ENCODE measurements at regions not wholly inside any gene's neighbourhood (a gene's known extent, or its start where the extent isn't known, plus 50 kb on each side); places are given as distances from the start of the nearest gene placed in this dataset.

GRCh38 chr13:104580931-104581330, 1514.7 kb upstream of the SLC10A2 start:
- CTCF ChIA-PET, result no interaction called here
- Mint-ChIP-seq H3K9me3 (ENCODE audit: insufficient read depth) (no peaks in the 10 kb centered on the region), H3K4me1 (ENCODE audit: low read depth) (no peaks in the 10 kb centered on the region), H3K27ac (no peak overlapping the region), H3K27me3 (ENCODE audit: low read depth) (no peaks in the 10 kb centered on the region), H3K4me3 (no peak overlapping the region), H3K36me3 (ENCODE audit: low read depth) (no peaks in the 10 kb centered on the region)
- no peak for ATAC-seq
- POLR2A ChIA-PET, result no interaction called here
- no peak for DNase-seq

- no peaks in the 10 kb centered on the region for H3K36me3 Mint-ChIP-seq (ENCODE audit: low read depth)
- no peak overlapping the region for H3K27ac Mint-ChIP-seq
- no peak for DNase-seq
- H3K9me3 Mint-ChIP-seq (ENCODE audit: insufficient read depth), result no peaks in the 10 kb centered on the region
- H3K4me1 Mint-ChIP-seq (ENCODE audit: low read depth), result no peaks in the 10 kb centered on the region
- ChIA-PET POLR2A (no interaction called here), CTCF (no interaction called here)
- no peaks in the 10 kb centered on the region for H3K27me3 Mint-ChIP-seq (ENCODE audit: low read depth)
- ATAC-seq, result no peak
- no peak overlapping the region for H3K4me3 Mint-ChIP-seq
Measured at GRCh38 chr13:104577071-104577815, 1511.0 kb upstream of the SLC10A2 start.

GRCh38 chr13:104571893-104572229, 1505.6 kb upstream of the SLC10A2 start:
- DNase-seq (no peak), ATAC-seq (no peak)
- Mint-ChIP-seq H3K4me1 (ENCODE audit: low read depth) (no peaks in the 10 kb centered on the region), H3K4me3 (no peak overlapping the region), H3K27me3 (ENCODE audit: low read depth) (no peaks in the 10 kb centered on the region), H3K27ac (no peak overlapping the region), H3K36me3 (ENCODE audit: low read depth) (no peaks in the 10 kb centered on the region), H3K9me3 (ENCODE audit: insufficient read depth) (no peaks in the 10 kb centered on the region)
- ChIA-PET POLR2A (no interaction called here), CTCF (no interaction called here)

GRCh38 chr13:104571161-104571892, 1505.1 kb upstream of the SLC10A2 start:
- ChIA-PET CTCF (no interaction called here), POLR2A (no interaction called here)
- Mint-ChIP-seq H3K4me3 (no peak overlapping the region), H3K4me1 (ENCODE audit: low read depth) (no peaks in the 10 kb centered on the region), H3K36me3 (ENCODE audit: low read depth) (no peaks in the 10 kb centered on the region), H3K27me3 (ENCODE audit: low read depth) (no peaks in the 10 kb centered on the region), H3K27ac (no peak overlapping the region), H3K9me3 (ENCODE audit: insufficient read depth) (no peaks in the 10 kb centered on the region)
- ATAC-seq, result no peak
- no peak for DNase-seq

- Mint-ChIP-seq H3K4me3 (no peak overlapping the region), H3K9me3 (ENCODE audit: insufficient read depth) (no peaks in the 10 kb centered on the region), H3K36me3 (ENCODE audit: low read depth) (no peaks in the 10 kb centered on the region), H3K27ac (no peak overlapping the region), H3K27me3 (ENCODE audit: low read depth) (no peaks in the 10 kb centered on the region), H3K4me1 (ENCODE audit: low read depth) (no peaks in the 10 kb centered on the region)
- POLR2A ChIA-PET, result no interaction called here
- no peak for ATAC-seq
- CTCF ChIA-PET, result no interaction called here
- DNase-seq, result no peak
Measured at GRCh38 chr13:104567114-104567513, 1500.9 kb upstream of the SLC10A2 start.

- Mint-ChIP-seq H3K9me3 (ENCODE audit: insufficient read depth) (no peaks in the 10 kb centered on the region), H3K27me3 (ENCODE audit: low read depth) (no peaks in the 10 kb centered on the region), H3K4me1 (ENCODE audit: low read depth) (no peaks in the 10 kb centered on the region), H3K36me3 (ENCODE audit: low read depth) (no peaks in the 10 kb centered on the region), H3K27ac (no peak overlapping the region), H3K4me3 (no peak overlapping the region)
- ChIA-PET CTCF (no interaction called here), POLR2A (no interaction called here)
- DNase-seq, result no peak
- no peak for ATAC-seq
Measured at GRCh38 chr13:104565888-104566287, 1499.7 kb upstream of the SLC10A2 start.

- Mint-ChIP-seq H3K4me1 (ENCODE audit: low read depth) (no peaks in the 10 kb centered on the region), H3K27ac (no peak overlapping the region), H3K9me3 (ENCODE audit: insufficient read depth) (no peaks in the 10 kb centered on the region), H3K27me3 (ENCODE audit: low read depth) (no peaks in the 10 kb centered on the region), H3K36me3 (ENCODE audit: low read depth) (no peaks in the 10 kb centered on the region), H3K4me3 (no peak overlapping the region)
- ChIA-PET POLR2A (no interaction called here), CTCF (no interaction called here)
- no peak for DNase-seq
- no peak for ATAC-seq
Measured at GRCh38 chr13:104553896-104554295, 1487.7 kb upstream of the SLC10A2 start.

GRCh38 chr13:104553186-104553585, 1487.0 kb upstream of the SLC10A2 start:
- H3K27ac Mint-ChIP-seq, result no peak overlapping the region
- no peaks in the 10 kb centered on the region for H3K9me3 Mint-ChIP-seq (ENCODE audit: insufficient read depth)
- no peak overlapping the region for H3K4me3 Mint-ChIP-seq
- H3K4me1 Mint-ChIP-seq (ENCODE audit: low read depth), result no peaks in the 10 kb centered on the region
- ATAC-seq (no peak), DNase-seq (no peak)
- CTCF ChIA-PET, result no interaction called here
- H3K36me3 Mint-ChIP-seq (ENCODE audit: low read depth), result no peaks in the 10 kb centered on the region
- H3K27me3 Mint-ChIP-seq (ENCODE audit: low read depth), result no peaks in the 10 kb centered on the region
- POLR2A ChIA-PET, result no interaction called here

GRCh38 chr13:104534847-104535246, 1468.6 kb upstream of the SLC10A2 start:
- ATAC-seq (no peak), DNase-seq (no peak)
- Mint-ChIP-seq H3K9me3 (ENCODE audit: insufficient read depth) (no peaks in the 10 kb centered on the region), H3K36me3 (ENCODE audit: low read depth) (no peaks in the 10 kb centered on the region), H3K27ac (no peak overlapping the region), H3K27me3 (ENCODE audit: low read depth) (no peaks in the 10 kb centered on the region), H3K4me3 (no peak overlapping the region), H3K4me1 (ENCODE audit: low read depth) (no peaks in the 10 kb centered on the region)
- ChIA-PET CTCF (no interaction called here), POLR2A (no interaction called here)

GRCh38 chr13:104532132-104532531, 1465.9 kb upstream of the SLC10A2 start:
- CTCF ChIA-PET, result no interaction called here
- H3K9me3 Mint-ChIP-seq (ENCODE audit: insufficient read depth), result no peaks in the 10 kb centered on the region
- no peaks in the 10 kb centered on the region for H3K4me1 Mint-ChIP-seq (ENCODE audit: low read depth)
- no peaks in the 10 kb centered on the region for H3K27me3 Mint-ChIP-seq (ENCODE audit: low read depth)
- no peaks in the 10 kb centered on the region for H3K36me3 Mint-ChIP-seq (ENCODE audit: low read depth)
- no peak overlapping the region for H3K27ac Mint-ChIP-seq
- no peak for DNase-seq
- no peak overlapping the region for H3K4me3 Mint-ChIP-seq
- POLR2A ChIA-PET, result no interaction called here
- ATAC-seq, result no peak

GRCh38 chr13:104530741-104531140, 1464.5 kb upstream of the SLC10A2 start:
- CTCF ChIA-PET, result no interaction called here
- Mint-ChIP-seq H3K36me3 (ENCODE audit: low read depth) (no peaks in the 10 kb centered on the region), H3K27me3 (ENCODE audit: low read depth) (no peaks in the 10 kb centered on the region), H3K9me3 (ENCODE audit: insufficient read depth) (no peaks in the 10 kb centered on the region), H3K4me1 (ENCODE audit: low read depth) (no peaks in the 10 kb centered on the region), H3K27ac (no peak overlapping the region), H3K4me3 (no peak overlapping the region)
- ATAC-seq, result no peak
- DNase-seq, result no peak
- POLR2A ChIA-PET, result no interaction called here

- Mint-ChIP-seq H3K36me3 (ENCODE audit: low read depth) (no peaks in the 10 kb centered on the region), H3K4me1 (ENCODE audit: low read depth) (no peaks in the 10 kb centered on the region), H3K27me3 (ENCODE audit: low read depth) (no peaks in the 10 kb centered on the region), H3K4me3 (no peak overlapping the region), H3K27ac (no peak overlapping the region), H3K9me3 (ENCODE audit: insufficient read depth) (peaks cover 4% of the 10 kb centered on the region)
- POLR2A ChIA-PET, result no interaction called here
- DNase-seq (no peak), ATAC-seq (no peak)
- CTCF ChIA-PET, result no interaction called here
Measured at GRCh38 chr13:104526561-104526960, 1460.3 kb upstream of the SLC10A2 start.

GRCh38 chr13:104525467-104525866, 1459.2 kb upstream of the SLC10A2 start:
- DNase-seq, result no peak
- no peak for ATAC-seq
- no peak overlapping the region for H3K4me3 Mint-ChIP-seq
- H3K4me1 Mint-ChIP-seq (ENCODE audit: low read depth), result no peaks in the 10 kb centered on the region
- POLR2A ChIA-PET, result no interaction called here
- no peaks in the 10 kb centered on the region for H3K36me3 Mint-ChIP-seq (ENCODE audit: low read depth)
- H3K27me3 Mint-ChIP-seq (ENCODE audit: low read depth), result no peaks in the 10 kb centered on the region
- CTCF ChIA-PET, result no interaction called here
- H3K27ac Mint-ChIP-seq, result no peak overlapping the region
- peaks cover 4% of the 10 kb centered on the region for H3K9me3 Mint-ChIP-seq (ENCODE audit: insufficient read depth)
